ENCODE measurements at regions not wholly inside any gene's neighbourhood (a gene's known extent, or its start where the extent isn't known, plus 50 kb on each side); places are given as distances from the start of the nearest gene placed in this dataset.
"Not testable (repeated sequence)": the region's sequence is repeated elsewhere in the genome, so short reads cannot be mapped to it uniquely, and the experiment has no call there.

- DNase-seq (ENCODE audit: low read depth) = no peak
- no peak for TF ChIP-seq CTCF (conservative IDR thresholded peaks at IDR 0.05; ENCODE audit: low read length)
- no peak overlapping the region for H3K4me3 ChIP-seq (ENCODE audit: low read length)
These were observed 170.5 kb upstream of the POU1F1 start for GRCh38 chr3:87446849-87447387.

DNA sequence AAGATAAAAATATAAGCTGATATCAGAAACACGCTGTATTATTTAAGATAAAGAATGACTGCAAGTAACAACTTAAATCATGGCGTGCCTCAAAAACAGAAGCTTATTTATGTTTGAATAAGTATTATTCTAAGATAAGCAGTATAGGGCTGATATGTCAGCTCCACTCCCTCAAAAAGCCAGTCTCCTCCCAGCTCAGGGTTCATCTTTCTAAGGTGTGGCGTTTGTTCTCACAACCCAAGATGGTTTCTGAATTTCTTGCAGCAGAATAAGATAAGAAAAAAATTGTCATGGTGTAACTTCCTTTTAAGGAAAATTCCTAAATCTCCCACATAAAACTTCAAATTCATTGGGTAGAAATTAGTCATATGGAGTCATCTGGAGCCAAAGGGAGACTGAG, 166.1 kb upstream of the POU1F1 start:
- no peak for TF ChIP-seq CTCF (conservative IDR thresholded peaks at IDR 0.05; ENCODE audit: low read length)
- DNase-seq (ENCODE audit: low read depth) = no peak
- no peak overlapping the region for H3K4me3 ChIP-seq (ENCODE audit: low read length)

- no peak overlapping the region for H3K4me3 ChIP-seq (ENCODE audit: low read length)
- no peak for TF ChIP-seq CTCF (conservative IDR thresholded peaks at IDR 0.05; ENCODE audit: low read length)
- peak; percentile 11 for DNase-seq (ENCODE audit: low read depth)
These were observed 161.4 kb upstream of the POU1F1 start for GRCh38 chr3:87437765-87438164.

DNA sequence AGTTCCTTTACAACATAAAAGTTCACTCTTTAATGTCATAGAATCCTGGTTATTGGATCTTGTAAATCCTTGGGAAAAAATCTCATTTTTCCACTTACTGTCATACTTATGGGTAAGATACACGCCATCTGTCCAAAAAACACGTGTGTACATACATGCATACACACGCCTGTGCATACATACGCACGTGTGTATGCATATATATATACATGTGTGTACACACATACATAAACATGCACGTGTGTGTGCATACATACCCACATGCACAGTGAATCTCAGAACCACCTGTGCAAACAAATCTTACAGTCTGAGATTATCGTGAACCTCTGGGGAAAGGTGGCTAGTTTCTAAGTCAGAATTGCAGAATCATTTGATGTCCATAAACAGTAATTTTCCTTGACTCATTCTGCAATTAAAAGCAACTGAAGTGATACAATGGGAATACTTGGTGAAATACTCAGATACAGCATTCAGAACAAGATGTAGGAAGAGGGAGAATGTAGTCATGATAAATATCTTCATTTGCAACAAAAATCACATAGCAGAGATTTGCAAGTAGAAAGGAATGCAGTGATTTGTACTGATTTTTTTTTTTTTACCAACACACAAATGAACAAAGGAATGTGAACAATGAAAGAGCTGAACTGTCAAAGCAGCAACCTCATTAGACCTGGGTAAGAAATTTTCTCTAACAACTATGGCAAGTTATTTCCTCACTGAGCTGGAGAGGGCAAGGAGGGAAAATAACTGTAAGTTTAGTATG, 160.6 kb upstream of the POU1F1 start:
- H3K4me3 ChIP-seq (ENCODE audit: low read length) = no peak overlapping the region
- DNase-seq (ENCODE audit: low read depth) = peak; percentile 72

DNA sequence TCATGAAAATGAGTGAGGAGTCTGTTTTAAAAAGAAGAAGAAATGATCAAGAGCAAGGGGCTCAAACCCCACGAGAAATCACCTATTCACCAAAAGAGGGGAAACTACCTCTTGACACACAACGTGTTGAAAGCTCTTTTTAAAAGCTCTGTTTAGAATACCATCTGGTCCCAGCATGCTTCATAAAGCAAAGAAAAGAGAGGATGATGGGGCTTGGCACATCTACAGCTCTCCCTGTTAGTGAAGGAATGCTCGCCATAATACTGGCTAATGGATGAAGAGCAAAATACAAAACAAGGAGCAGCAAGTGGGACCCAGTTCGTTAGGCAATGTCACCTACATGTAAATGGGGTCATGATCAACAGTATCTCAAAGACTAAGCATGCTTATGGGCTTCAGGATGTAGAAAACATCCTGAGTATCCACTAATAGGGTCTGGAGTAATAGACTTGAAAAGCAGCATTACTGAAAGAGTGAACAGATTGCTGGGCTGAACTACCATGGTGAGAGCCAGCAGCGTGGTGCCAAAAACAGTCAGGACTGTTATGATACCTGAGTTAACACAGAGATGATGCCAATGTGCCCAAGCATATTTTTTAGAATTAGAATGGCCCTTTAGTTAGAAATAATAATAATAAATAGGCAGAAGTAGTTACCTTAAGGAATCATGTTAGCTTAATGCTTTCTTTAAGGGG, 159.7 kb upstream of the POU1F1 start:
- no peak overlapping the region for H3K4me3 ChIP-seq (ENCODE audit: low read length)
- DNase-seq (ENCODE audit: low read depth) = peak; percentile 36
- no peak for TF ChIP-seq CTCF (conservative IDR thresholded peaks at IDR 0.05; ENCODE audit: low read length)

More for the DNA sequence above, 160.6 kb upstream of the POU1F1 start:
- TF ChIP-seq CTCF (conservative IDR thresholded peaks at IDR 0.05; ENCODE audit: low read length) = no peak

DNA sequence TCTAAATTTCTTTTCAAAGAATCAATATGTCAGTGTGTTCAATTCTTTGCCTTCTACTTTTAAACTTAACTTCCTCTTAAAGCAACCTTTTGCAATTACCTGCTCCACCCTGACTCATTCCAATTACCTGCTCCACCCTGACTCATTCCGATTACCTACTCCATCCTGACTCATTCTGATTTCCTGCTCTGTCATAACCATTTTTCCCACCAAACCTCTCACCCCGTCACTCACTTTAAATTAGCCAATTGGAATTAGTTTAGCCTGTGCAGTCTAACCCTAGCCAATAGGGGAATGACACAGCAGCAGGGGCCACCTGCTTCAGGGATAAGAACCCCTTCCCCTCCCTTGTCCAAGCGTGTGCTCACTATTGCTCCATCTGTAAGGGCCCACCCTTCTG, 157.1 kb upstream of the POU1F1 start:
- not testable (repeated sequence) for DNase-seq (ENCODE audit: low read depth); H3K4me3 ChIP-seq (ENCODE audit: low read length)

DNA sequence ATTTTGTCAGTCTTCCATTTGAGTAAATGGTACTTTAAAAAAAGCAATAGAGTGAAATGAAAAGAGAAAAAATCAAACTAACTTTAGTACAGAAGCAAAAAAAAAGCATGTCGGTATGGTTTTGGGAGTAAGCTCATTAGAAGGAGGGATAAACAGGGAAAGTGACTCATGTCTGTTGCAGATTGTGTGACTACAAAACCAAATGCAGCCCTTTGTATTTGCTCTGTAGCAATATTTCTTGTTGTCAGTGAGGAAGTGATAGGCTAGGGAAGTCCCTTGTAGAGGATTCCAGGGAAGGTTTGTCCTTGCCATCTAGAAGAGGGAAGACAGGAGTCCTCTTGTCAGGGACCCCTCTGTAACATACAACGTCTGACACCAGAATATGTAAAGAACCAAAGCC, 150.5 kb upstream of the POU1F1 start:
- no peak for TF ChIP-seq CTCF (conservative IDR thresholded peaks at IDR 0.05; ENCODE audit: low read length)
- no peak overlapping the region for H3K4me3 ChIP-seq (ENCODE audit: low read length)
- peak; percentile 22 for DNase-seq (ENCODE audit: low read depth)
